ENCODE measurements at regions not wholly inside any gene's neighbourhood (a gene's known extent, or its start where the extent isn't known, plus 50 kb on each side); places are given as distances from the start of the nearest gene placed in this dataset.

DNA sequence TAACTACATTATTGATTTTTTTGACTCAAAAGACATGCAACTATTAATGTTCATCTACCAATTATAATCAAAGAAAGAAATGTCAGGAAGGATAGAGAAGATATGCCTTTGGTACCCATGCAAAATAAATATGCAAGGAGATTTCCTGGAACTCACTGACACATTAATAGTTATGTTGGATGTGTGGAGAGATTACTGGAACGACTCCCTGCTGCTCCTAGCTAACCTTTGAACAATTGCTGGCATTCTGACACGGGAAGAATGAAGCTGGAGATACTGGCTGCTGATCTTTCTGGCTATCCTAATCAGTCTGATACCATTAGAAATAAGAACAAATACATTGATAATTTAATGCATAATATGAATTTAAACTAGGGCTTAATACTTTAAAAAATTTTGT is 507.9 kb upstream of the NRG3 start:
- TF ChIP-seq TAF1 (IDR thresholded peaks at IDR 0.05; ENCODE audit: low read depth) (no peak), FOXM1 (IDR thresholded peaks at IDR 0.05; ENCODE audit: borderline replicate concordance, low read depth) (no peak), RAD21 (IDR thresholded peaks at IDR 0.05; ENCODE audit: low read depth) (no peak), EGR1 (IDR thresholded peaks at IDR 0.05) (no peak), ZBTB7A (IDR thresholded peaks at IDR 0.05; ENCODE audit: low read depth) (no peak), TEAD4 (IDR thresholded peaks at IDR 0.05) (no peak), TCF12 (IDR thresholded peaks at IDR 0.05; ENCODE audit: low read depth) (no peak), NFIC (IDR thresholded peaks at IDR 0.05) (no peak), CEBPB (IDR thresholded peaks at IDR 0.05) (no peak), CREB1 (IDR thresholded peaks at IDR 0.05; ENCODE audit: low read depth) (no peak), EP300 (IDR thresholded peaks at IDR 0.05; ENCODE audit: borderline replicate concordance) (no peak), YY1 (IDR thresholded peaks at IDR 0.05; ENCODE audit: low read depth) (no peak)
- TF ChIP-seq, protein P1, sequence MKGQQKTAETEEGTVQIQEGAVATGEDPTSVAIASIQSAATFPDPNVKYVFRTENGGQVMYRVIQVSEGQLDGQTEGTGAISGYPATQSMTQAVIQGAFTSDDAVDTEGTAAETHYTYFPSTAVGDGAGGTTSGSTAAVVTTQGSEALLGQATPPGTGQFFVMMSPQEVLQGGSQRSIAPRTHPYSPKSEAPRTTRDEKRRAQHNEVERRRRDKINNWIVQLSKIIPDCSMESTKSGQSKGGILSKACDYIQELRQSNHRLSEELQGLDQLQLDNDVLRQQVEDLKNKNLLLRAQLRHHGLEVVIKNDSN (IDR thresholded peaks at IDR 0.05), result no peak
- TF ChIP-seq, protein P2, sequence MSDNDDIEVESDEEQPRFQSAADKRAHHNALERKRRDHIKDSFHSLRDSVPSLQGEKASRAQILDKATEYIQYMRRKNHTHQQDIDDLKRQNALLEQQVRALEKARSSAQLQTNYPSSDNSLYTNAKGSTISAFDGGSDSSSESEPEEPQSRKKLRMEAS (IDR thresholded peaks at IDR 0.05), result no peak
- TF ChIP-seq, protein P3, sequence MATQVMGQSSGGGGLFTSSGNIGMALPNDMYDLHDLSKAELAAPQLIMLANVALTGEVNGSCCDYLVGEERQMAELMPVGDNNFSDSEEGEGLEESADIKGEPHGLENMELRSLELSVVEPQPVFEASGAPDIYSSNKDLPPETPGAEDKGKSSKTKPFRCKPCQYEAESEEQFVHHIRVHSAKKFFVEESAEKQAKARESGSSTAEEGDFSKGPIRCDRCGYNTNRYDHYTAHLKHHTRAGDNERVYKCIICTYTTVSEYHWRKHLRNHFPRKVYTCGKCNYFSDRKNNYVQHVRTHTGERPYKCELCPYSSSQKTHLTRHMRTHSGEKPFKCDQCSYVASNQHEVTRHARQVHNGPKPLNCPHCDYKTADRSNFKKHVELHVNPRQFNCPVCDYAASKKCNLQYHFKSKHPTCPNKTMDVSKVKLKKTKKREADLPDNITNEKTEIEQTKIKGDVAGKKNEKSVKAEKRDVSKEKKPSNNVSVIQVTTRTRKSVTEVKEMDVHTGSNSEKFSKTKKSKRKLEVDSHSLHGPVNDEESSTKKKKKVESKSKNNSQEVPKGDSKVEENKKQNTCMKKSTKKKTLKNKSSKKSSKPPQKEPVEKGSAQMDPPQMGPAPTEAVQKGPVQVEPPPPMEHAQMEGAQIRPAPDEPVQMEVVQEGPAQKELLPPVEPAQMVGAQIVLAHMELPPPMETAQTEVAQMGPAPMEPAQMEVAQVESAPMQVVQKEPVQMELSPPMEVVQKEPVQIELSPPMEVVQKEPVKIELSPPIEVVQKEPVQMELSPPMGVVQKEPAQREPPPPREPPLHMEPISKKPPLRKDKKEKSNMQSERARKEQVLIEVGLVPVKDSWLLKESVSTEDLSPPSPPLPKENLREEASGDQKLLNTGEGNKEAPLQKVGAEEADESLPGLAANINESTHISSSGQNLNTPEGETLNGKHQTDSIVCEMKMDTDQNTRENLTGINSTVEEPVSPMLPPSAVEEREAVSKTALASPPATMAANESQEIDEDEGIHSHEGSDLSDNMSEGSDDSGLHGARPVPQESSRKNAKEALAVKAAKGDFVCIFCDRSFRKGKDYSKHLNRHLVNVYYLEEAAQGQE (IDR thresholded peaks at IDR 0.05; ENCODE audit: low read depth), result no peak

- TF ChIP-seq ZBTB7A (IDR thresholded peaks at IDR 0.05; ENCODE audit: low read depth), result no peak
- no peak for TF ChIP-seq EGR1 (IDR thresholded peaks at IDR 0.05)
Measured at GRCh38 chr10:81386817-81387216, 488.2 kb upstream of the NRG3 start.

DNA sequence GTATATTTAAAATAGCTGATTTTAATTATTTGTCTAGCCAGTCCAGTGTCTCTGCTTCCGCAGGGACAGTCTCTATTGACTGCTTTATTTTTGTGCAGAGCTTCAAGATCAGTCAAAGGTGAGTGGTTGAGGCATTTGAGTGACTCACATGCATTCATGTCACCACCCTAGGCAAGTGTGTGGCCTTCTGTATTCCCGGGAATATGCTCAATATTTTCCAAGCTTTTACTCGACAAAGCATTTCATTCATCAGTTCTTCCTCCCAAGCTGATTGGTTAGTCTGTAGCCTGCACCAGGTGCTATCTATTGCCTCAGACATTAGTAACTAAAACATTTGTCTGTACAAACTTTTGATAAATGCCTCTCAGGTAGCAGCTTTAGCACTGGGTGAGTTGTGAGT is 471.5 kb upstream of the NRG3 start:
- TF ChIP-seq, protein P2 (IDR thresholded peaks at IDR 0.05), result no peak
- TF ChIP-seq TEAD4 (IDR thresholded peaks at IDR 0.05), result no peak
- no peak for TF ChIP-seq NFIC (IDR thresholded peaks at IDR 0.05)
- TF ChIP-seq TAF1 (IDR thresholded peaks at IDR 0.05; ENCODE audit: low read depth), result no peak
- no peak for TF ChIP-seq FOXM1 (IDR thresholded peaks at IDR 0.05; ENCODE audit: borderline replicate concordance, low read depth)
- no peak for TF ChIP-seq EP300 (IDR thresholded peaks at IDR 0.05; ENCODE audit: borderline replicate concordance)
- TF ChIP-seq, protein P1 (IDR thresholded peaks at IDR 0.05), result no peak
- no peak for TF ChIP-seq CEBPB (IDR thresholded peaks at IDR 0.05)
- TF ChIP-seq EGR1 (IDR thresholded peaks at IDR 0.05), result no peak
- no peak for TF ChIP-seq YY1 (IDR thresholded peaks at IDR 0.05; ENCODE audit: low read depth)
- no peak for TF ChIP-seq ZBTB7A (IDR thresholded peaks at IDR 0.05; ENCODE audit: low read depth)
- TF ChIP-seq, protein P3 (IDR thresholded peaks at IDR 0.05; ENCODE audit: low read depth), result no peak
- TF ChIP-seq TCF12 (IDR thresholded peaks at IDR 0.05; ENCODE audit: low read depth), result no peak
- TF ChIP-seq CREB1 (IDR thresholded peaks at IDR 0.05; ENCODE audit: low read depth), result no peak
- no peak for TF ChIP-seq RAD21 (IDR thresholded peaks at IDR 0.05; ENCODE audit: low read depth)

GRCh38 chr10:81405399-81405798 is 469.6 kb upstream of the NRG3 start:
- no peak for TF ChIP-seq TCF12 (IDR thresholded peaks at IDR 0.05; ENCODE audit: low read depth)
- TF ChIP-seq, protein P1 (IDR thresholded peaks at IDR 0.05), result no peak
- TF ChIP-seq CREB1 (IDR thresholded peaks at IDR 0.05; ENCODE audit: low read depth), result no peak
- TF ChIP-seq CEBPB (IDR thresholded peaks at IDR 0.05), result no peak
- no peak for TF ChIP-seq EGR1 (IDR thresholded peaks at IDR 0.05)
- TF ChIP-seq TAF1 (IDR thresholded peaks at IDR 0.05; ENCODE audit: low read depth), result no peak
- TF ChIP-seq, protein P3 (IDR thresholded peaks at IDR 0.05; ENCODE audit: low read depth), result no peak

Measured in Ishikawa (cell line).